CD14-positive monocyte (primary cell): ENCODE measurements at regions not wholly inside any gene's neighbourhood (a gene's known extent, or its start where the extent isn't known, plus 50 kb on each side); places are given as distances from the start of the nearest gene placed in this dataset.

Source experiments
- DNase-seq, 3 donors: peaks; one replicate each; pipeline ENCODE4 v3.0.0-alpha.2; 2011 to 2022
- H2AFZ ChIP-seq: 2 replicates; pipeline ENCODE4 v1.6.0; 2012; ENCODE audit warnings: mild to moderate bottlenecking, low read depth, low read length, inconsistent platforms; ENCODE audit not compliant: insufficient read depth, poor library complexity, severe bottlenecking
- H3K27ac ChIP-seq, 2 donors: 1 replicate in 1 of 2; 2 replicates in 1 of 2; pipeline ENCODE4 v1.5.1; 2012 to 2013; ENCODE audit warnings: low read length in 2 of 2, control low read depth in 1 of 2, inconsistent platforms in 1 of 2, low read depth in 1 of 2, mild to moderate bottlenecking in 1 of 2
- H3K27me3 ChIP-seq, 2 donors: one replicate each; pipeline versions ENCODE4 v1.6.0 to v1.6.1; 2011 to 2013; ENCODE audit warnings: low read length in 2 of 2; ENCODE audit not compliant: control insufficient read depth in 2 of 2, insufficient read depth in 2 of 2
- H3K36me3 ChIP-seq, 2 donors: replicated peaks in 1 of 2; 1 replicate in 1 of 2; 2 replicates in 1 of 2; pipeline versions ENCODE4 v1.5.1 to v1.6.1; 2012 to 2013; ENCODE audit warnings: low read length in 2 of 2, control low read depth in 1 of 2, inconsistent platforms in 1 of 2, mild to moderate bottlenecking in 1 of 2; ENCODE audit not compliant: insufficient read depth in 2 of 2, control insufficient read depth in 1 of 2
- H3K4me1 ChIP-seq, 2 donors: 1 replicate in 1 of 2; 2 replicates in 1 of 2; pipeline versions ENCODE4 v1.5.1 to v1.6.1; 2012 to 2013; ENCODE audit warnings: low read length in 2 of 2, control low read depth in 1 of 2, inconsistent platforms in 1 of 2, mild to moderate bottlenecking in 1 of 2, moderate library complexity in 1 of 2; ENCODE audit not compliant: insufficient read depth in 2 of 2, control insufficient read depth in 1 of 2
- H3K4me2 ChIP-seq: replicated peaks from 2 replicates; pipeline ENCODE3; 2012; ENCODE audit warnings: low read length, moderate library complexity, mild to moderate bottlenecking; ENCODE audit not compliant: poor library complexity, severe bottlenecking; ENCODE audit errors: extremely low read depth
- H3K4me3 ChIP-seq, 3 experiments: fragments of 200-600 bp in 1 of 3; sonication (generic) in 1 of 3; replicated peaks in 1 of 3; 1 replicate in 2 of 3; 2 replicates in 1 of 3; pipeline ENCODE4 v1.5.1; 2011 to 2013; ENCODE audit warnings: low read length in 3 of 3, mild to moderate bottlenecking in 3 of 3, control low read depth in 2 of 3, low read depth in 2 of 3, inconsistent platforms in 1 of 3, moderate library complexity in 1 of 3
- H3K79me2 ChIP-seq: 2 replicates; pipeline ENCODE4 v1.6.0; 2012; ENCODE audit warnings: mild to moderate bottlenecking, control low read depth, inconsistent platforms, low read length, moderate library complexity; ENCODE audit not compliant: insufficient read depth
- H3K9ac ChIP-seq: 2 replicates; pipeline ENCODE4 v1.6.0; 2017; ENCODE audit warnings: low read length, mild to moderate bottlenecking; ENCODE audit not compliant: insufficient read depth, poor library complexity, severe bottlenecking
- H3K9me3 ChIP-seq, 2 donors: replicated peaks in 1 of 2; 1 replicate in 1 of 2; 2 replicates in 1 of 2; pipeline versions ENCODE4 v1.5.1 to v1.6.1; 2012 to 2013; ENCODE audit warnings: low read length in 2 of 2, control low read depth in 1 of 2; ENCODE audit not compliant: control insufficient read depth in 1 of 2, insufficient read depth in 1 of 2
- H4K20me1 ChIP-seq: 2 replicates; pipeline ENCODE4 v1.6.0; 2012; ENCODE audit warnings: mild to moderate bottlenecking, low read length, control low read depth, moderate library complexity; ENCODE audit not compliant: insufficient read depth
- H3K27ac Mint-ChIP-seq, 7 donors: one replicate each; pipeline ENCODE4 v1.8.0; 2020; ENCODE audit warnings: mild to moderate bottlenecking in 7 of 7, mixed read lengths in 7 of 7, moderate library complexity in 6 of 7, inconsistent platforms in 2 of 7
- H3K27me3 Mint-ChIP-seq, 3 donors: one replicate each; pipeline ENCODE4 v1.8.0; 2021 to 2022; ENCODE audit warnings: low read depth in 3 of 3, mild to moderate bottlenecking in 3 of 3, mixed read lengths in 3 of 3, moderate library complexity in 3 of 3, inconsistent platforms in 1 of 3
- H3K36me3 Mint-ChIP-seq, 2 donors: one replicate each; pipeline ENCODE4 v1.8.0; 2020; ENCODE audit warnings: mixed read lengths in 2 of 2, inconsistent platforms in 1 of 2, mild to moderate bottlenecking in 1 of 2
- H3K4me1 Mint-ChIP-seq: one replicate; pipeline ENCODE4 v1.8.0; 2020; ENCODE audit warnings: mild to moderate bottlenecking, mixed read lengths
- H3K4me3 Mint-ChIP-seq, 2 donors: one replicate each; pipeline ENCODE4 v1.8.0; 2020; ENCODE audit warnings: mild to moderate bottlenecking in 2 of 2, mixed read lengths in 2 of 2, moderate library complexity in 1 of 2
- H3K9me3 Mint-ChIP-seq, 7 donors: one replicate each; pipeline ENCODE4 v1.8.0; 2020 to 2022; ENCODE audit warnings: mixed read lengths in 7 of 7, mild to moderate bottlenecking in 6 of 7, moderate library complexity in 6 of 7, inconsistent platforms in 2 of 7
- CTCF ChIP-seq: fragments of 200-600 bp; IDR thresholded peaks from one replicate; pipeline ENCODE4 v1.8.0; 2022; ENCODE audit warnings: antibody characterized with exemption, mild to moderate bottlenecking
- WGBS: methylation state at CpG from one replicate; pipeline ENCODE4 v1.1.5; 2013; ENCODE audit warnings: missing lambda C conversion rate; ENCODE audit not compliant: insufficient coverage; 5-methylcytosine and 5-hydroxymethylcytosine counted together
- intact Hi-C, 2 donors: fragments of 100-400 bp; cut with micrococcal nuclease; formaldehyde crosslinking; loops; one replicate each; pipeline versions ENCODE4 v1.15.0 to v1.15.1; 2023

- intact Hi-C loops = no loop called here
- no peaks in the 10 kb centered on the region for H3K36me3 Mint-ChIP-seq
- H4K20me1 ChIP-seq = no peaks in the 10 kb centered on the region
These were observed 96.3 kb downstream of the NOL4 start for GRCh38 chr18:34128436-34128835.

GRCh38 chr18:34126121-34126520, 98.6 kb downstream of the NOL4 start:
- TF ChIP-seq CTCF = no peak
- intact Hi-C loops = no loop called here
- Mint-ChIP-seq H3K9me3 (no peaks in the 10 kb centered on the region), H3K4me1 (no peaks in the 10 kb centered on the region), H3K36me3 (no peaks in the 10 kb centered on the region), H3K27ac (no peak overlapping the region), H3K27me3 (no peaks in the 10 kb centered on the region), H3K4me3 (no peak overlapping the region)
- Histone ChIP-seq H3K27me3 (no peaks in the 10 kb centered on the region), H3K4me3 (no peak overlapping the region), H3K4me1 (no peaks in the 10 kb centered on the region), H4K20me1 (no peaks in the 10 kb centered on the region), H2AFZ (no peak overlapping the region), H3K9me3 (no peaks in the 10 kb centered on the region), H3K9ac (no peak overlapping the region), H3K27ac (no peak overlapping the region), H3K4me2 (no peak overlapping the region), H3K79me2 (no peaks in the 10 kb centered on the region), H3K36me3 (no peaks in the 10 kb centered on the region)
- no peak for DNase-seq
- no CpG with 5 or more reads among the region's 3 CpGs for WGBS

More at GRCh38 chr18:34128436-34128835, 96.3 kb downstream of the NOL4 start:
- peaks cover 0 to under 1% (median 0%) of the 10 kb centered on the region in 3 donors for H3K27me3 Mint-ChIP-seq
- peaks cover 0 to 3% (median 0%) of the 10 kb centered on the region in 7 donors for H3K9me3 Mint-ChIP-seq
- no peak overlapping the region for H2AFZ ChIP-seq
- H3K4me2 ChIP-seq = no peak overlapping the region
- no peak overlapping the region for H3K4me3 ChIP-seq
- no peak for DNase-seq
- H3K27me3 ChIP-seq = no peaks in the 10 kb centered on the region
- no peaks in the 10 kb centered on the region for H3K9me3 ChIP-seq
- H3K4me3 Mint-ChIP-seq = no peak overlapping the region
- H3K9ac ChIP-seq = no peak overlapping the region
- no peak overlapping the region for H3K27ac Mint-ChIP-seq
- no peaks in the 10 kb centered on the region for H3K79me2 ChIP-seq
- H3K4me1 ChIP-seq = no peaks in the 10 kb centered on the region
- H3K27ac ChIP-seq = no peak overlapping the region
- TF ChIP-seq CTCF = no peak
- no peaks in the 10 kb centered on the region for H3K4me1 Mint-ChIP-seq
- no peaks in the 10 kb centered on the region for H3K36me3 ChIP-seq
